Loucy (cell line): ENCODE measurements at regions not wholly inside any gene's neighbourhood (a gene's known extent, or its start where the extent isn't known, plus 50 kb on each side); places are given as distances from the start of the nearest gene placed in this dataset.

Source experiments
- H2AFZ ChIP-seq: fragments of 200-600 bp; sonication (generic); 2 replicates; pipeline ENCODE4 v1.6.0; 2016; ENCODE audit warnings: antibody characterized with exemption, mild to moderate bottlenecking, low read length, moderate library complexity
- H3F3A ChIP-seq: fragments of 200-600 bp; 2 replicates; pipeline ENCODE4 v1.6.0; 2016; ENCODE audit warnings: antibody characterized with exemption, low read depth, mild to moderate bottlenecking
- H3K27me3 ChIP-seq: fragments of 200-600 bp; sonication (generic); 2 replicates; pipeline ENCODE4 v1.6.1; 2014; ENCODE audit warnings: low read length, mild to moderate bottlenecking; ENCODE audit not compliant: insufficient read depth, poor library complexity, severe bottlenecking
- H3K36me3 ChIP-seq: fragments of 200-600 bp; sonication (generic); 2 replicates; pipeline ENCODE4 v1.6.1; 2016; ENCODE audit warnings: low read length; ENCODE audit not compliant: insufficient read depth
- H3K4me1 ChIP-seq: fragments of 200-600 bp; sonication (generic); 2 replicates; pipeline ENCODE4 v1.5.1; 2014; ENCODE audit warnings: low read length, mild to moderate bottlenecking; ENCODE audit not compliant: insufficient read depth, poor library complexity, severe bottlenecking
- H3K4me2 ChIP-seq: fragments of 200-600 bp; sonication (generic); 2 replicates; pipeline ENCODE4 v1.6.0; 2014; ENCODE audit warnings: antibody characterized with exemption, low read length, low read depth, mild to moderate bottlenecking; ENCODE audit not compliant: poor library complexity, severe bottlenecking
- H3K4me3 ChIP-seq: fragments of 200-600 bp; sonication (generic); 2 replicates; pipeline ENCODE4 v1.5.1; 2014; ENCODE audit warnings: low read length, mild to moderate bottlenecking, mixed read lengths; ENCODE audit not compliant: poor library complexity, severe bottlenecking
- H3K79me2 ChIP-seq: fragments of 200-600 bp; sonication (generic); 2 replicates; pipeline ENCODE4 v1.6.1; 2014; ENCODE audit warnings: low read length; ENCODE audit not compliant: insufficient read depth
- H3K9ac ChIP-seq: fragments of 200-600 bp; sonication (generic); 2 replicates; pipeline ENCODE4 v1.6.0; 2014; ENCODE audit warnings: mild to moderate bottlenecking, low read depth, low read length, moderate library complexity; ENCODE audit not compliant: poor library complexity, severe bottlenecking
- H3K9me2 ChIP-seq: fragments of 200-600 bp; sonication (generic); replicated peaks from 2 replicates; pipeline ENCODE4 v1.6.1; 2016; ENCODE audit warnings: low read depth, low read length, mixed read lengths
- H3K9me3 ChIP-seq: fragments of 200-600 bp; sonication (generic); 2 replicates; pipeline ENCODE4 v1.6.1; 2014; ENCODE audit warnings: mild to moderate bottlenecking, antibody characterized with exemption, low read length, low read depth; ENCODE audit not compliant: insufficient read depth
- H4K20me1 ChIP-seq: fragments of 200-600 bp; sonication (generic); 2 replicates; pipeline ENCODE4 v1.6.0; 2014; ENCODE audit warnings: antibody characterized with exemption, low read length, mild to moderate bottlenecking; ENCODE audit not compliant: insufficient read depth, poor library complexity, severe bottlenecking
- EZH2phosphoT487 ChIP-seq: fragments of 200-600 bp; IDR thresholded peaks from 2 replicates; pipeline ENCODE4 v1.6.1; 2018; ENCODE audit warnings: antibody characterized with exemption, mild to moderate bottlenecking, moderate library complexity, borderline replicate concordance
- TF ChIP-seq, protein P1 (sequence below): fragments of 200-600 bp; sonication (generic); conservative IDR thresholded peaks from 2 replicates; pipeline ENCODE4 v1.5.1; 2014; ENCODE audit warnings: mild to moderate bottlenecking, antibody characterized with exemption, low read length

GRCh38 chr5:162544905-162545304, 477.3 kb downstream of the GABRG2 start:
- Histone ChIP-seq H3K4me3 (no peak overlapping the region), H3K9ac (no peak overlapping the region), H3K4me1 (no peaks in the 10 kb centered on the region), H2AFZ (no peak overlapping the region), H3K4me2 (no peak overlapping the region), H3K9me3 (no peaks in the 10 kb centered on the region), H4K20me1 (no peaks in the 10 kb centered on the region), H3K27me3 (no peaks in the 10 kb centered on the region), H3K79me2 (no peaks in the 10 kb centered on the region), H3K36me3 (no peaks in the 10 kb centered on the region), H3F3A (no peaks in the 10 kb centered on the region), H3K9me2 (no peaks in the 10 kb centered on the region)
- TF ChIP-seq, protein P1, sequence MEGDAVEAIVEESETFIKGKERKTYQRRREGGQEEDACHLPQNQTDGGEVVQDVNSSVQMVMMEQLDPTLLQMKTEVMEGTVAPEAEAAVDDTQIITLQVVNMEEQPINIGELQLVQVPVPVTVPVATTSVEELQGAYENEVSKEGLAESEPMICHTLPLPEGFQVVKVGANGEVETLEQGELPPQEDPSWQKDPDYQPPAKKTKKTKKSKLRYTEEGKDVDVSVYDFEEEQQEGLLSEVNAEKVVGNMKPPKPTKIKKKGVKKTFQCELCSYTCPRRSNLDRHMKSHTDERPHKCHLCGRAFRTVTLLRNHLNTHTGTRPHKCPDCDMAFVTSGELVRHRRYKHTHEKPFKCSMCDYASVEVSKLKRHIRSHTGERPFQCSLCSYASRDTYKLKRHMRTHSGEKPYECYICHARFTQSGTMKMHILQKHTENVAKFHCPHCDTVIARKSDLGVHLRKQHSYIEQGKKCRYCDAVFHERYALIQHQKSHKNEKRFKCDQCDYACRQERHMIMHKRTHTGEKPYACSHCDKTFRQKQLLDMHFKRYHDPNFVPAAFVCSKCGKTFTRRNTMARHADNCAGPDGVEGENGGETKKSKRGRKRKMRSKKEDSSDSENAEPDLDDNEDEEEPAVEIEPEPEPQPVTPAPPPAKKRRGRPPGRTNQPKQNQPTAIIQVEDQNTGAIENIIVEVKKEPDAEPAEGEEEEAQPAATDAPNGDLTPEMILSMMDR, result no peak
- TF ChIP-seq EZH2phosphoT487, result no peak

DNA sequence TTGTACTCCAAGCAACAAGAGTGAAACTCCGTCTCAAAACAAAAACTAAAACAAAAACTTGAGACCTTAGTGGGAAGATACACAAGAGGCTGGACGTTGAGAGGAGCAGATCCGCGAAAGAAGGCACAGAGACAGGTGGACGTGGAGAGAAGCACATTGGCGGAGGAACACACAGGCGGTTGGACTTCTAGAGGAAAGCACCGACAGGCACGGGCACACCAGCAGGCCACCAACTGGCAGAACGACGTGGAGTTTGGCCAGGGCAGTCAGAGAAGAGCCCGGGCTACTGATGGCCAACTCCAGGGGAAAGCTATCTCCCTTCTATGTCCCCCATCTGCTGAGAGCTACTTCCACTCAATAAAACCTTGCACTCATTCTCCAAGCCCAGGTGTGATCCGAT, 482.7 kb downstream of the GABRG2 start:
- Histone ChIP-seq H2AFZ (no peak overlapping the region), H3K4me2 (no peak overlapping the region), H3K9me3 (no peaks in the 10 kb centered on the region), H3K79me2 (no peaks in the 10 kb centered on the region), H3K4me3 (no peak overlapping the region), H3K9me2 (no peaks in the 10 kb centered on the region), H3K4me1 (no peaks in the 10 kb centered on the region), H3F3A (no peaks in the 10 kb centered on the region), H3K27me3 (no peaks in the 10 kb centered on the region), H4K20me1 (no peaks in the 10 kb centered on the region), H3K9ac (no peak overlapping the region), H3K36me3 (no peaks in the 10 kb centered on the region)
- TF ChIP-seq, protein P1, result no peak
- TF ChIP-seq EZH2phosphoT487, result no peak

DNA sequence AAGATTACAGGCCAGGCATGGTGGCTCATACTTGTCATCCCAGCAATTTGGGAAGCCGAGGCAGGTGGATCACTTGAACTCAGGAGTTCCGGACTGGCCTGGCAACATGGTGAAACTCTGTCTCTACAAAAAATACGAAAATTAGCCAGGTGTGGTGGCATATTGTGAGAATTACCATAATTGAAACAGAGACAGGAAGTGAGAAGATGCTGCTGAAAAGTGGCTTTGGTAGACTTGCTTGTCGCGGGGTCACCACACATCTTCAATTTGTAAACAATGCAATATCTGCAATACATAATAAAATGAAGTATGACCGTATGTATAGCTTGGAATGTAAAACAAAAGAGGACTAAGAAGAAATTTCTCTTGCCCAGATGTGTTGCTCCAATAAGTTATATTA, 490.5 kb downstream of the GABRG2 start:
- H3K4me1 ChIP-seq, result no peaks in the 10 kb centered on the region
- no peaks in the 10 kb centered on the region for H3K9me3 ChIP-seq
- H3K9me2 ChIP-seq, result no peaks in the 10 kb centered on the region
- H3K36me3 ChIP-seq, result no peaks in the 10 kb centered on the region
- no peaks in the 10 kb centered on the region for H3K27me3 ChIP-seq
- H4K20me1 ChIP-seq, result no peaks in the 10 kb centered on the region
- no peak overlapping the region for H3K4me2 ChIP-seq
- TF ChIP-seq EZH2phosphoT487, result no peak
- TF ChIP-seq, protein P1, result no peak
- no peak overlapping the region for H3K4me3 ChIP-seq
- H3K9ac ChIP-seq, result no peak overlapping the region
- H2AFZ ChIP-seq, result no peak overlapping the region
- no peaks in the 10 kb centered on the region for H3F3A ChIP-seq
- no peaks in the 10 kb centered on the region for H3K79me2 ChIP-seq
